Kidney (tissue), 13 donors: ENCODE measurements at regions not wholly inside any gene's neighbourhood (a gene's known extent, or its start where the extent isn't known, plus 50 kb on each side); places are given as distances from the start of the nearest gene placed in this dataset.
"Not testable (repeated sequence)": the region's sequence is repeated elsewhere in the genome, so short reads cannot be mapped to it uniquely, and the experiment has no call there.

Source experiments
- DNase-seq, 5 donors: peaks; one replicate each; pipeline ENCODE4 v3.0.0-alpha.2; 2013 to 2020
- FAIRE-seq: peaks from 2 replicates; lab custom pipeline; 2012; peaks lifted over from hg19 to GRCh38; lab: Jason Lieb, UNC
- H3K27ac ChIP-seq, 2 donors: one replicate each; pipeline ENCODE4 v1.7.0; 2013; ENCODE audit warnings: low read depth in 2 of 2, low read length in 2 of 2, inconsistent platforms in 1 of 2
- H3K27me3 ChIP-seq: one replicate; pipeline ENCODE4 v1.7.1; 2013; ENCODE audit warnings: low read length, inconsistent platforms; ENCODE audit not compliant: control insufficient read depth, insufficient read depth
- H3K36me3 ChIP-seq, 3 donors: one replicate each; pipeline versions ENCODE4 v1.7.0 to v1.7.1; 2013; ENCODE audit warnings: low read length in 3 of 3, control low read depth in 1 of 3, inconsistent platforms in 1 of 3; ENCODE audit not compliant: insufficient read depth in 3 of 3, control insufficient read depth in 2 of 3
- H3K4me1 ChIP-seq, 3 donors: one replicate each; pipeline versions ENCODE4 v1.7.0 to v1.7.1; 2013; ENCODE audit warnings: low read length in 3 of 3, inconsistent platforms in 1 of 3, low read depth in 1 of 3; ENCODE audit not compliant: control insufficient read depth in 2 of 3, insufficient read depth in 2 of 3
- H3K4me3 ChIP-seq, 3 donors: one replicate each; pipeline versions ENCODE4 v1.7.0 to v1.8.1; 2013; ENCODE audit warnings: low read length in 3 of 3, control low read depth in 1 of 3, inconsistent platforms in 1 of 3
- H3K9ac ChIP-seq, 3 donors: one replicate each; pipeline versions ENCODE4 v1.7.0 to v1.7.1; 2013; ENCODE audit warnings: low read length in 3 of 3, control low read depth in 1 of 3, inconsistent platforms in 1 of 3
- H3K9me3 ChIP-seq, 3 donors: one replicate each; pipeline versions ENCODE4 v1.7.0 to v1.7.1; 2013; ENCODE audit warnings: low read length in 3 of 3, control low read depth in 1 of 3, inconsistent platforms in 1 of 3; ENCODE audit not compliant: control insufficient read depth in 2 of 3, insufficient read depth in 1 of 3
- intact Hi-C: fragments of 100-400 bp; cut with DNase I; formaldehyde crosslinking; loops from one replicate; pipeline ENCODE4 v1.11.1; 2022
- TF ChIP-seq, protein P1 (sequence below): IDR thresholded peaks from 3 replicates; pipeline ENCODE4 v1.5.1; 2012; ENCODE audit warnings: mild to moderate bottlenecking, moderate library complexity, borderline replicate concordance; ENCODE audit not compliant: insufficient read depth; ENCODE audit errors: extremely low read depth
- donor health status: control.
- donor health status: control.
- donor health status: control.
- donor health status: control.
- donor health status: control.
- donor health status: DM: yes; HTN: yes; CAD: no.
- donor health status: Normal renal cell carcinoma (clear cell type).

DNA sequence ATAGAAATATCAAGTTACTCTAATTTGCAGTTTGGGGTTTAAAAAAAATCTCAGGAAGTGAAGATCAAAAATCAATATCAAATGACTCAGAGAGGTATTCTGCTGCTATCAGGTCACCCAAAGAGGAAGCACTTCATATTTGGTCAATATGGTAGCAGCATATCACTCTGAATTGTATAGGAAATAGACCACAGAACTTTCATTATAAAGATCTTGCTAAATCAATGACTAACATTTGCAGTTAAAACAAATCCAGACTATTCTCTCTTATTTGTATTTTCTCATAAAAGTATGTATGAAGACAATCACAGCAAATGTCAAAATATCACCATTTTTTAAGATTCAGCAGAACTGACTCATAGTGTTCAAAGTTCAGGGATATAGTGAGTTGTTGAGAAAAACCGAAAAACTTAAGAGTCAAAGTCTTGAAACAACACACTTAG is 105.8 kb upstream of the PCSK1 start:
- Histone ChIP-seq H3K27me3 (no peaks in the 10 kb centered on the region), H3K4me1 (no peaks in the 10 kb centered on the region), H3K27ac (no peak overlapping the region), H3K9me3 (no peaks in the 10 kb centered on the region), H3K4me3 (no peak overlapping the region), H3K9ac (no peak overlapping the region), H3K36me3 (no peaks in the 10 kb centered on the region)
- no peak for FAIRE-seq
- TF ChIP-seq, protein P1, sequence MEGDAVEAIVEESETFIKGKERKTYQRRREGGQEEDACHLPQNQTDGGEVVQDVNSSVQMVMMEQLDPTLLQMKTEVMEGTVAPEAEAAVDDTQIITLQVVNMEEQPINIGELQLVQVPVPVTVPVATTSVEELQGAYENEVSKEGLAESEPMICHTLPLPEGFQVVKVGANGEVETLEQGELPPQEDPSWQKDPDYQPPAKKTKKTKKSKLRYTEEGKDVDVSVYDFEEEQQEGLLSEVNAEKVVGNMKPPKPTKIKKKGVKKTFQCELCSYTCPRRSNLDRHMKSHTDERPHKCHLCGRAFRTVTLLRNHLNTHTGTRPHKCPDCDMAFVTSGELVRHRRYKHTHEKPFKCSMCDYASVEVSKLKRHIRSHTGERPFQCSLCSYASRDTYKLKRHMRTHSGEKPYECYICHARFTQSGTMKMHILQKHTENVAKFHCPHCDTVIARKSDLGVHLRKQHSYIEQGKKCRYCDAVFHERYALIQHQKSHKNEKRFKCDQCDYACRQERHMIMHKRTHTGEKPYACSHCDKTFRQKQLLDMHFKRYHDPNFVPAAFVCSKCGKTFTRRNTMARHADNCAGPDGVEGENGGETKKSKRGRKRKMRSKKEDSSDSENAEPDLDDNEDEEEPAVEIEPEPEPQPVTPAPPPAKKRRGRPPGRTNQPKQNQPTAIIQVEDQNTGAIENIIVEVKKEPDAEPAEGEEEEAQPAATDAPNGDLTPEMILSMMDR, result no peak
- DNase-seq, result no peak
- intact Hi-C loops, result no loop called here

DNA sequence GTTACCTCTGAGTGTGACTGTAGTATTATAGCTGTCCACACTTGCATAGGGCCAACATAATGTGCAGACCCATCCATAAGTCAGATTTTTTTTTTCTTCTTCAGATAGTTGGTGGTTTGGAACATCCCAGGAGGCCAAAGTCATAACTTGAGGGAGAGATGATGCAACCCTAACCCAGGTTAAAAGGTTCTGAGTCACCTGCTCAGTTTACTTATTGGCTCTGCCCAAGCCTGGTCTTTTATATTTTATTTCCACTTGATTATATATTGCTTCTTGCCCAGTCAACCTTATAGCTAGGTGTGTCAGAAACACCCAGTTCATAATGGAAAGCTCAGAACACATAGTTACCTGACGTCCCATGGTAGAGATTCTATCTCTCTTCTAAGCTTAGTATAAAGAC is 113.1 kb upstream of the PCSK1 start:
- no peaks in the 10 kb centered on the region for H3K9me3 ChIP-seq
- no peaks in the 10 kb centered on the region for H3K4me1 ChIP-seq
- no peak overlapping the region for H3K4me3 ChIP-seq
- no peaks in the 10 kb centered on the region for H3K27me3 ChIP-seq
- H3K27ac ChIP-seq, result no peak overlapping the region
- FAIRE-seq (no peak), DNase-seq (no peak)
- TF ChIP-seq, protein P1, result no peak
- intact Hi-C loops, result no loop called here
- H3K36me3 ChIP-seq, result no peaks in the 10 kb centered on the region
- H3K9ac ChIP-seq, result no peak overlapping the region

DNA sequence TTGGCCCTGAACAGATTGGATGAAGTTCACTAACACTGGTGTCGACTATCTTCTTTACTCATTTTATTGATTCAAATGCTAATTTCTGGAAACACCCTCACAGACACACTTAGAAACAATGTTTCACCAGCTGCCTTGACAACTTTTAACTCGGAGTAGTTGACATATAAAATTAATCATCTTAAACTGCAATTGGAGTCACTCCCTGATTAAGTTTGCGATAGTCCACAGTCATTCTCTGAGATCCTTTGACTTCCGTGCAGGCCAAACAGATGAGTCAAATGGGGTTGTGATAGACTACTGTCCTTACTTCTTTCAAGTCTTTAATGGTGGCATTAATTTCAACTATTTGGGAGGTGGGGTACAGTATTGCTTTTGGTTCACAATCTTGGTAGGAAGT is 114.4 kb upstream of the PCSK1 start:
- DNase-seq, result no peak
- FAIRE-seq, result no peak
- Histone ChIP-seq H3K27ac (no peak overlapping the region), H3K4me1 (no peaks in the 10 kb centered on the region), H3K9me3 (no peaks in the 10 kb centered on the region), H3K36me3 (no peaks in the 10 kb centered on the region), H3K4me3 (no peak overlapping the region), H3K9ac (no peak overlapping the region), H3K27me3 (no peaks in the 10 kb centered on the region)
- TF ChIP-seq, protein P1, result no peak
- intact Hi-C loops, result no loop called here

DNA sequence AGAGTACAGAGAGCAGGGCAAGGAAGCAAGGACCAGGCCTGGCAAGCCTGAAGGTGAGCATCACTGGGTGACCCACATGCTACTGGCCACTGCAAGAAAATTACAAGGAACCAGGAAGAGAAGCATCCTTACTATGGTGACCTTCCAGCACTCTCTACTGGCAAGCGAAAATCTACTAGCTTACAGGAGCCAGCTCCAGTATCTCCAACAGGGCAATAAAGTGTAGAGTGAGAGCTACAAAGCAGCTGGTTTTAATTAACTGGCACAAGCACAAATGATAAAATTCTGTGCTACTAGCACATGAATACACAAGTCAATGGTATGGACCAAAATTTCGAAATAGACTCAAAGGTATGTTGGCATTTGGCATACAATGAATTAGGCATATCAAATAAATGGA is 113.3 kb upstream of the CAST start:
- H3K4me1 ChIP-seq, result no peaks in the 10 kb centered on the region
- no peaks in the 10 kb centered on the region for H3K36me3 ChIP-seq
- H3K9ac ChIP-seq, result no peak overlapping the region
- no peak overlapping the region for H3K4me3 ChIP-seq
- DNase-seq, result no peak
- TF ChIP-seq, protein P1, result no peak
- H3K9me3 ChIP-seq, result no peaks in the 10 kb centered on the region
- no peaks in the 10 kb centered on the region for H3K27me3 ChIP-seq
- H3K27ac ChIP-seq, result no peak overlapping the region
- no peak for FAIRE-seq
- intact Hi-C loops, result no loop called here

DNA sequence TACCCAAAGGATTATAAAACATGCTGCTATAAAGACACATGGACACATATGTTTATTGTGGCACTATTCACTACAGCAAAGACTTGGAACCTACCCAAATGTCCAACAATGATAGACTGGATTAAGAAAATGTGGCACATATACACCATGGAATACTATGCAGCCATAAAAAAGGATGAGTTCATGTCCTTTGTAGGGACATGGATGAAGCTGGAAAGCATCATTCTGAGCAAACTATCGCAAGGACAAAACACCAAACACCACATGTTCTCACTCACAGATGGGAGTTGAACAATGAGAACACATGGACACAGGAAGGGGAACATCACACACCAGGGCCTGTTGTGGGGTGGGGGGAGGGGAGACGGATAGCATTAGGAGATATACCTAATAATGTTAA is 101.3 kb upstream of the CAST start:
- H3K27me3 ChIP-seq, FAIRE-seq, H3K36me3 ChIP-seq, H3K9ac ChIP-seq, DNase-seq, H3K4me3 ChIP-seq, H3K4me1 ChIP-seq, intact Hi-C loops, H3K9me3 ChIP-seq, H3K27ac ChIP-seq: not testable (repeated sequence)
